Immature natural killer cell (primary cell): ENCODE measurements at regions not wholly inside any gene's neighbourhood (a gene's known extent, or its start where the extent isn't known, plus 50 kb on each side); places are given as distances from the start of the nearest gene placed in this dataset.

Experiments used
- DNase-seq, 3 donors: peaks; one replicate each; pipeline ENCODE4 v3.0.0; 2022; ENCODE audit warnings: mixed read lengths in 1 of 3
- H3K27ac Mint-ChIP-seq, 6 donors: one replicate each; pipeline ENCODE4 v1.8.0; 2020; ENCODE audit warnings: mixed read lengths in 6 of 6, mild to moderate bottlenecking in 5 of 6, inconsistent platforms in 4 of 6, moderate library complexity in 3 of 6
- H3K27me3 Mint-ChIP-seq, 3 donors: one replicate each; pipeline ENCODE4 v1.8.0; 2020 to 2021; ENCODE audit warnings: low read depth in 3 of 3, mild to moderate bottlenecking in 3 of 3, mixed read lengths in 3 of 3, moderate library complexity in 3 of 3, inconsistent platforms in 1 of 3
- H3K36me3 Mint-ChIP-seq, 3 donors: one replicate each; pipeline ENCODE4 v1.8.0; 2020; ENCODE audit warnings: mixed read lengths in 3 of 3, inconsistent platforms in 2 of 3, mild to moderate bottlenecking in 2 of 3
- H3K4me1 Mint-ChIP-seq, 2 donors: one replicate each; pipeline ENCODE4 v1.8.0; 2020; ENCODE audit warnings: inconsistent platforms in 2 of 2, mild to moderate bottlenecking in 2 of 2, mixed read lengths in 2 of 2, moderate library complexity in 1 of 2
- H3K4me3 Mint-ChIP-seq, 5 donors: one replicate each; pipeline ENCODE4 v1.8.0; 2020; ENCODE audit warnings: mild to moderate bottlenecking in 5 of 5, mixed read lengths in 5 of 5, inconsistent platforms in 3 of 5, moderate library complexity in 3 of 5
- H3K9me3 Mint-ChIP-seq, 6 donors: one replicate each; pipeline ENCODE4 v1.8.0; 2020; ENCODE audit warnings: mild to moderate bottlenecking in 6 of 6, mixed read lengths in 6 of 6, inconsistent platforms in 4 of 6, moderate library complexity in 3 of 6

DNA sequence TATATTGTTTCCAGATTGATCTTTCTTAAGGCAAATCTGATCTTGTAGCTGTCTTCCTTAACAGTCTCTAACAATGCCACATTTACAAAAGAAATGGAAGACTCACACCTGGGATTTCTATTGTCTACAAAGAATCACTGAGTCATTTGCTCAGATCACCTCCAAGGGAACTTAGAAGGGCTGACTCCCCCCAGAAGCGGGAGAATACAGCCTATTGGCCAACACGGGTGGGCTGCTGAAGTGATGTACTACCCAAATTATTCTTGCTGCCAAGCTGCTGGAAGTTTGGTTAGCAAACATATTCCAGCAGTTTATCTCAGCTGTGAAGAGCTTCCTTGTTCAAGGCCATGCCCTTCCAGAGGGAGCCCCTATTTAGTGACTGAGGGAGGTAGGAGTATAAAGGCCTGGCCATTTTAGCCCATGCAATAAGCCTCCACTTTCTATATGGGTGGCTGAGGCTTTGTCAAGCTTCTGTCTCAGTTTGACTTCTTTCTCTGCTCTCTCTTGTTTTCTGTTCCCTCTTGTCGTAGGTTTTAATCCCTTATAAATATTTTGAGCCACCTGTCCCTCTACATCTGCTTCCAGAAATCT, 379.4 kb downstream of the PRR16 start:
- H3K4me3 Mint-ChIP-seq, result no peak overlapping the region
- peaks cover 5 to 22% (median 14%) of the 10 kb centered on the region in 6 donors for H3K9me3 Mint-ChIP-seq
- DNase-seq, result no peak
- no peaks in the 10 kb centered on the region for H3K36me3 Mint-ChIP-seq
- peaks cover 0 to 1% (median 0%) of the 10 kb centered on the region in 3 donors for H3K27me3 Mint-ChIP-seq
- no peak overlapping the region for H3K27ac Mint-ChIP-seq
- no peaks in the 10 kb centered on the region for H3K4me1 Mint-ChIP-seq

GRCh38 chr5:120848883-120849282, 384.8 kb downstream of the PRR16 start:
- H3K4me1 Mint-ChIP-seq, result no peaks in the 10 kb centered on the region
- no peak overlapping the region for H3K27ac Mint-ChIP-seq

DNA sequence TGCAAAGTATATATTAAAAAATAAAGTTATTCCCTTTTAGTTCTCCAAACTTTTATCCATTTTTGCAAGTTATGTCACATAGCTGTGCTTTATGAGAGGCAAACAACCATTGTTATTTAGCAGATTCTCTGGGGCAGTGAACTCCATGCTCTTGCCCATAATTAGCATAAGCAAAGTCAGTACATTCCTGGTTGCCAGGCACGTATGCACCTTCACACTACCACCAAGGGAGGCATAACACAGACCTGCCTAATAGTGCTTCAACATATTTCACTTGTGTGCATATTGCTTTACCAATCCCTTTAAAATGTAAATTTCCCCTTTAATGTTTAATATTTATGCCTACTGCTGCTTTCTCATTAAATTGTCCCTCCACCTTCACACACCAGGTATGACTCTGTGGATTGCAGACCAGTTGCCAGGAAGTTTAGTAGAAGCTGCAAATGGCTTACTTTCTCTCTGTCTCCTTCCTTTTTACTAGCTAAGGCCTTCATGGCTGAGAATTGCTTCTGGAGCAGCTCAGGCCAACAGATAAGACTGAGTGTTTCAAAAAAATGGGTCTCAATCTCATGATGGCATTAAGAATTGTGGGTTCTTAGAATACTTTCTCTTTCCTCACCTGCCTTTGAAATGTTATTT, 388.2 kb downstream of the PRR16 start:
- Mint-ChIP-seq H3K27ac (no peak overlapping the region), H3K4me1 (no peaks in the 10 kb centered on the region), H3K27me3 (no peaks in the 10 kb centered on the region)

More at GRCh38 chr5:120848883-120849282, 384.8 kb downstream of the PRR16 start:
- Mint-ChIP-seq H3K9me3 (peaks cover 4 to 28% (median 17%) of the 10 kb centered on the region in 6 donors), H3K36me3 (peaks cover 0 to 3% (median 0%) of the 10 kb centered on the region in 3 donors), H3K27me3 (no peaks in the 10 kb centered on the region), H3K4me3 (no peak overlapping the region)
- DNase-seq, result no peak

DNA sequence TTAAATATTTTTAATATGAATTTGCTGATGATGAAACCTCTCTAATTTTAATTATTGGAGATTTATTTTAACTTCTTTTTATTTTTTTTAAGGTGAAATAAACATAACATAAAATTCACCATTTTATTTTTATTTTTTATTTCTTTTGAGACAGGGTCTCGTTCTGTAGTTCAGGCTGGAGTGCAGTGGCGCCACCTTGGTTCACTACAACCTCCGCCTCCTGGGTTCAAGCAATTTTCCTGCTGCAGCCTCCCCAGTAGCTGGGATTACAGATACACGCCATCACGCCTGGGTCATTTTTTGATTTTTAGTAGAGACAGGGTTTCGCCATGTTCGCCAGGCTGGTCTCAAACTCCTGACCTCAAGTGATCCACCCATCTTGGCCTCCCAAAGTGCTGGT, 402.9 kb downstream of the PRR16 start:
- Mint-ChIP-seq H3K27ac (no peak overlapping the region), H3K27me3 (no peaks in the 10 kb centered on the region), H3K9me3 (peaks cover 3 to 32% (median 13%) of the 10 kb centered on the region in 6 donors), H3K4me1 (no peaks in the 10 kb centered on the region), H3K4me3 (no peak overlapping the region), H3K36me3 (no peaks in the 10 kb centered on the region)
- no peak for DNase-seq

More for the DNA sequence above, 388.2 kb downstream of the PRR16 start:
- Mint-ChIP-seq H3K4me3 (no peak overlapping the region), H3K36me3 (peaks cover 0 to 3% (median 0%) of the 10 kb centered on the region in 3 donors), H3K9me3 (peaks cover 4 to 25% (median 18%) of the 10 kb centered on the region in 6 donors)
- no peak for DNase-seq

- H3K4me1 Mint-ChIP-seq, result no peaks in the 10 kb centered on the region
- no peaks in the 10 kb centered on the region for H3K36me3 Mint-ChIP-seq
- H3K27me3 Mint-ChIP-seq, result peaks cover 0 to 2% (median 0%) of the 10 kb centered on the region in 3 donors
- no peak overlapping the region for H3K27ac Mint-ChIP-seq
- peaks cover 5 to 23% (median 16%) of the 10 kb centered on the region in 6 donors for H3K9me3 Mint-ChIP-seq
- no peak for DNase-seq
- no peak overlapping the region for H3K4me3 Mint-ChIP-seq
Observed at GRCh38 chr5:120869831-120870230, 405.7 kb downstream of the PRR16 start.

GRCh38 chr5:120872297-120872696, 408.2 kb downstream of the PRR16 start:
- Mint-ChIP-seq H3K27me3 (peaks cover 0 to 2% (median 0%) of the 10 kb centered on the region in 3 donors), H3K4me1 (no peaks in the 10 kb centered on the region), H3K36me3 (no peaks in the 10 kb centered on the region), H3K4me3 (no peak overlapping the region), H3K27ac (no peak overlapping the region), H3K9me3 (peaks cover 7 to 28% (median 16%) of the 10 kb centered on the region in 6 donors)
- no peak for DNase-seq

- Mint-ChIP-seq H3K4me1 (no peaks in the 10 kb centered on the region), H3K36me3 (no peaks in the 10 kb centered on the region), H3K27me3 (peaks cover 0 to 2% (median 0%) of the 10 kb centered on the region in 3 donors), H3K4me3 (no peak overlapping the region), H3K9me3 (peaks cover 4 to 23% (median 15%) of the 10 kb centered on the region in 6 donors), H3K27ac (no peak overlapping the region)
- DNase-seq, result no peak
Observed at GRCh38 chr5:120873083-120873482, 409.0 kb downstream of the PRR16 start.

- Mint-ChIP-seq H3K27me3 (peaks cover 0 to 2% (median 0%) of the 10 kb centered on the region in 3 donors), H3K4me3 (no peak overlapping the region), H3K27ac (no peak overlapping the region), H3K9me3 (peaks cover 4 to 15% (median 12%) of the 10 kb centered on the region in 6 donors), H3K36me3 (no peaks in the 10 kb centered on the region), H3K4me1 (no peaks in the 10 kb centered on the region)
- no peak for DNase-seq
Observed at GRCh38 chr5:120874081-120874862, 410.2 kb downstream of the PRR16 start.

DNA sequence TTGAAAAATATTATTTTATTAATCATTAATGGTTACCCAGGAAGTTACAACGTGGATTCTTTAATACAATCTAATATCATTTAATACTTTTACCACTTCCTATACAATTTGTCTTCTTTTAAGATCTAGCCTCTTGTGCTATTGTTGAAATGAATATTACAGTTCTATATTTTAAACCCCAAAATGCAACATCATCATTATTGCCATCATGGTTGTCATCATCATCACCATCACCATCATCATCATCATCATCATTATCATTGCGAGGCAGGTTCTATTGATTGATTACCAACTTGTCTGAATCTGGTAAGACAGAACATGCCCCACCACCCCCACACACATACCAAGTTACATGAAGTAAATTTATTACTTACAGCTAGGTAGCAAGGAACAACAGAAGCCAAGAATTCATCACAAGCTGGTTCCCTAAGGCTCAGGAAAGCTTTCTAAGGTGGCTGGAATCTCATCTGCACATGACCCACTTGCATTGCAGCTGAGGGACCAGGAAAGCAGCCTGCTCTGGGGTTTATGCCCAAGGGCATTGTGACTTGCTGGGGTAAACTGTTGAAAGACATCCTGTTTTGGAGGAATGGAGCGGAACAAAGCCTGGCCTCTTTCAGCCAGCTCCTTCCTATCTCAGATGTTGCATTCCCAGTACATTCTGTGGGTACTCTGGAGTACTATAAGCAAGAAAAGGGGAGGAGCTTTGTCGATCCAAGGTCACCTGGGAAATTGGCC, 418.1 kb downstream of the PRR16 start:
- no peak for DNase-seq
- H3K27ac Mint-ChIP-seq, result no peak overlapping the region
- H3K4me1 Mint-ChIP-seq, result no peaks in the 10 kb centered on the region
- H3K27me3 Mint-ChIP-seq, result peaks cover 0 to 2% (median 0%) of the 10 kb centered on the region in 3 donors
- no peak overlapping the region for H3K4me3 Mint-ChIP-seq
- no peaks in the 10 kb centered on the region for H3K36me3 Mint-ChIP-seq
- peaks cover 2 to 18% (median 10%) of the 10 kb centered on the region in 6 donors for H3K9me3 Mint-ChIP-seq

DNA sequence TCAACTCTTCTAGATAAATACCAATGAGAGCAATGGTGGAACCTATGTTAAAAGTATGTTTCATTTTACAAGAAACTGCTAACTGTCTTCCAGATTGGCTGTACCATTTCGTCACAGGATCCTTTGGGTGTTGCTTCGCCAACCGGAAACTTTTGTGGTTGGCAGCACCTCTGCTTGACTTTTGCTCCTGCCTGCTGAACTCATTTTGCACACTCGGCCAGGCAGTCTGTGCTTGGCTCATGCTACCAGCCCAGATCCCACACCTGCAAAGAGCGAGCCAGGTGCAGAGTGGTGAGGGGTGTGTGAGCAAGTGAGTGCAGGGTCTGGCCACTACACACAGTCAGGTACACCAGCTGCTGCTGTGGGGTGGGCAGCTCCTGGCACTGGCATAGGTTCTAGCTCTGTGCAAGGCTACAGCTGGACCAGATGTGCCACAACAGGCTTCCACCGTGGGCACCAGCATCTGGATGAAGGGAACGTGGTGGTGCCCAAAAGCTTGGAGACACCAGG, 422.3 kb downstream of the PRR16 start:
- DNase-seq, result no peak
- no peaks in the 10 kb centered on the region for H3K4me1 Mint-ChIP-seq
- no peaks in the 10 kb centered on the region for H3K36me3 Mint-ChIP-seq
- H3K27me3 Mint-ChIP-seq, result peaks cover 0 to 4% (median 0%) of the 10 kb centered on the region in 3 donors
- no peak overlapping the region for H3K4me3 Mint-ChIP-seq
- H3K27ac Mint-ChIP-seq, result no peak overlapping the region
- H3K9me3 Mint-ChIP-seq, result peaks cover 6 to 37% (median 15%) of the 10 kb centered on the region in 6 donors

DNA sequence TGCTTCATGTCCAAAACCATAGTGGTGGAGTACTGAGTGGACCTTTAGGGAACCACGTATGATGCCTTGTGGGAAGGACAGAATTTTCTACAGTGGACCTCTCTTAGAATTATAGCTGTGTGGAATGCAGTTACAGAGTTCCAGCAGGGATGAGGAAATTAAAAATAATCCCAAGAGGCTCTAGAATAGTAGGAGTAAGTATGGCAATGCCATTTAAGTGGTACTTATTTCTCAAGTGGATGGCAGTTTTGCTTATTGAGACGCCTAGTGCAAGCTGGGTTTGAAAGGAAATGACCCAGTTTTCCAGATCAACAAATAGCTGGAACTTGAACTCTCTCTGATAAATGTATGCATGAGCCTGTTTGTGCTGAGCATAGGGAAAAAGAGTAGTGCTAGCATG, 431.6 kb downstream of the PRR16 start:
- Mint-ChIP-seq H3K4me1 (no peaks in the 10 kb centered on the region), H3K4me3 (no peak overlapping the region), H3K27ac (no peak overlapping the region), H3K9me3 (peaks cover 6 to 23% (median 12%) of the 10 kb centered on the region in 6 donors), H3K36me3 (no peaks in the 10 kb centered on the region), H3K27me3 (no peaks in the 10 kb centered on the region)
- DNase-seq, result no peak

- Mint-ChIP-seq H3K36me3 (no peaks in the 10 kb centered on the region), H3K4me3 (no peak overlapping the region), H3K9me3 (peaks cover 3 to 23% (median 14%) of the 10 kb centered on the region in 6 donors)
Observed at GRCh38 chr5:120901199-120901598, 437.1 kb downstream of the PRR16 start.

GRCh38 chr5:120907953-120908352, 443.9 kb downstream of the PRR16 start:
- Mint-ChIP-seq H3K36me3 (no peaks in the 10 kb centered on the region), H3K4me1 (no peaks in the 10 kb centered on the region)

More at GRCh38 chr5:120901199-120901598, 437.1 kb downstream of the PRR16 start:
- Mint-ChIP-seq H3K27ac (no peak overlapping the region), H3K4me1 (no peaks in the 10 kb centered on the region), H3K27me3 (no peaks in the 10 kb centered on the region)
- DNase-seq, result no peak

More at GRCh38 chr5:120907953-120908352, 443.9 kb downstream of the PRR16 start:
- no peak overlapping the region for H3K4me3 Mint-ChIP-seq
- peaks cover 0 to 3% (median 0%) of the 10 kb centered on the region in 3 donors for H3K27me3 Mint-ChIP-seq
- DNase-seq, result no peak
- peaks cover 4 to 47% (median 25%) of the 10 kb centered on the region in 6 donors for H3K9me3 Mint-ChIP-seq
- H3K27ac Mint-ChIP-seq, result no peak overlapping the region
